Right cardiac atrium (tissue), 5 donors: ENCODE measurements at regions not wholly inside any gene's neighbourhood (a gene's known extent, or its start where the extent isn't known, plus 50 kb on each side); places are given as distances from the start of the nearest gene placed in this dataset.

Source experiments
- ATAC-seq, 2 donors: fragments of 200-7000 bp; cut with Tn5 transposase; one replicate each; pipeline versions ENCODE4 v1.8.0 to v1.9.1; 2020; ENCODE audit warnings: moderate library complexity in 2 of 2, mild to moderate bottlenecking in 1 of 2
- DNase-seq, 3 donors: peaks; one replicate each; pipeline ENCODE4 v3.0.0-alpha.2; 2020
- H3K27ac ChIP-seq: one replicate; pipeline ENCODE4 v1.5.1; 2013; ENCODE audit warnings: mild to moderate bottlenecking, low read length, control low read depth, moderate library complexity
- H3K27me3 ChIP-seq: one replicate; pipeline ENCODE4 v1.6.1; 2013; ENCODE audit not compliant: control insufficient read depth, insufficient read depth
- H3K4me1 ChIP-seq: one replicate; pipeline ENCODE4 v1.6.1; 2013; ENCODE audit warnings: low read length; ENCODE audit not compliant: control insufficient read depth, insufficient read depth
- H3K4me3 ChIP-seq: one replicate; pipeline ENCODE4 v1.5.1; 2013; ENCODE audit warnings: low read length, control low read depth
- H3K9me3 ChIP-seq: one replicate; pipeline ENCODE4 v1.6.1; 2013; ENCODE audit warnings: low read length; ENCODE audit not compliant: control insufficient read depth
- WGBS: extraction: QIAGEN DNeasy Blood & Tissue Kit; methylation state at CpG from one replicate; pipeline ENCODE4 v1.1.7; 2013; 5-methylcytosine and 5-hydroxymethylcytosine counted together
- intact Hi-C, 4 donors: fragments of 100-400 bp; cut with DNase I; formaldehyde crosslinking; loops; one replicate each; pipeline versions ENCODE4 v1.11.0 to v1.14.0; 2022 to 2023
- donor health status: healthy with polysubstance abuse.
- donor health status: DM: no; HTN: yes; CAD: no.
- donor health status: DM: no; HTN: no; CAD: no.
- donor health status: DM: no; HTN: yes; CAD: no; lungs with severe emphysema.
- donor health status: DM: yes; HTN: yes; CAD: no.

DNA sequence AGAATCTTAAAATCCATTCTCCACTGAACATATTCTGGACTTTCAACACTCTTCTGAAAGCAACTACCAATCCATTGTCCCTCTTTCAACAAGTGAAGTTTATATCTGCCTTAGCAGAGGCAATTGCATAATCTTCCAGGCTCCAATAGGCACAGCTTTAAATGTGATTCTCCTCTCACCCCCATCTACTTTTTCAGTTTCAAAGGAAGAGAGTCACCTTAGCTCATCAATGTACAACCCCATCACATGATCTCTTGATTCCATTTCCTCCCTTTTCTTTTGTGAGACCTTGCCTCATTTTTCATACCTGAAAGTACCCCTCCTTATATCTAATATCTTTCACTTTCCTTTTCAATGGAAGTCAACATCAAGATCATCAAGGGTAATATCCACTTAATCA is 921.7 kb upstream of the EPHA5 start:
- Histone ChIP-seq H3K4me1 (no peaks in the 10 kb centered on the region), H3K4me3 (no peak overlapping the region), H3K27me3 (no peaks in the 10 kb centered on the region), H3K27ac (no peak overlapping the region), H3K9me3 (no peaks in the 10 kb centered on the region)
- DNase-seq (no peak), ATAC-seq (no peak)
- intact Hi-C loops = no loop called here

DNA sequence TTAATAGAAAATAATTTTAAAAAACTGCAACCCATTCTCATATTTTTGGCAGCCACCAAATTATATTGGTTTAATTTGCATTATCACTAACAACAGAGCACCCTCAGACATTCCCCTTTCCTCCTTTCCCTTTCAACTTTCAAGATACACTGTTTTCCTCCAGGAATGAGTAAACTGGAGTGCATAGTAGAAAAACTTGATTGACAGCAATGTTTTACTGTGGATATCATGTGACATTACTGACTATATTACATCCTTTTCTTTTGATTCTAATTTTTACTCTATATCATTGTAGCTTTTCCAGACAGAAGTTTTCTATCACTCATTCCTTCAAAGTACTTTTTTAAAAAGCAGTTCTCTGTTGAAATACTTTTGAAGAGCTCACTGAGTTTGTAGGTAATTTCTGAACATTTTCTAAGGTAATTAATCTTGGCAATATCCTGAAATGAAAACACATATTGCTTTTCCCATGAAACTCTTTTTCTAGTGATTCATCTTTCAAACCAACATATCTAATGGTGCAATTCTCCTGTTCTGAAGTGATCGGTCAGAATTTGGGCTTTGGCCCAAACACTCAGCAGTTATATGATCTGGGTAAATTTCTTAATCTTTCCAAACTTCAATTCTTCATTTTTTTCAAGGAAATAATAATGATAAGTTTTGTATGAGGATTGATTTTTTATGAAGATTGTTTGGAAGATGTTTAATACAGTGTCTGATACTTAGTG is 920.4 kb upstream of the EPHA5 start:
- DNase-seq = no peak
- Histone ChIP-seq H3K4me1 (no peaks in the 10 kb centered on the region), H3K27ac (no peak overlapping the region), H3K9me3 (no peaks in the 10 kb centered on the region), H3K27me3 (no peaks in the 10 kb centered on the region), H3K4me3 (no peak overlapping the region)
- no peak for ATAC-seq
- intact Hi-C loops = no loop called here
- WGBS = 80% methylated on average over 1 of the region's 1 CpG

DNA sequence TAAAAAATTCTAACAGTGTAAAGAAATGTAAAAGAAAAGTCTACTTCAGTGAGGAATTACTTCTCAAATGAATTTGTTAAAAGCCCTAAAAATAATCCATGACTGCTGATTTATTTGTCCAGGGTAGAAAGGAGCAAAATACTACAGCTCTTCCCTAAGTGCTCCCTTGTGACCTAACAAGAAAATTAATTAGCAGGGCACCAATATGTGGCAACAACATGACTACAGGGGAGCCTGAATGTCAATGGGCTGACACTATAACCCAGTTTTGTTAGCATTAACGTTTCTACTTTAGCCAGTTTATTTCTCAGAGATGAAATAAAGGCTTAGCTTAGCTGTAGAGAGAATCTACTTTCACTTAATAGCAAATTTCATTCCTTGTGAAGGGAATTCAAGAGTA is 918.9 kb upstream of the EPHA5 start:
- ATAC-seq (no peak), DNase-seq (no peak)
- no peak overlapping the region for H3K4me3 ChIP-seq
- H3K4me1 ChIP-seq = no peaks in the 10 kb centered on the region
- no peak overlapping the region for H3K27ac ChIP-seq
- WGBS = 37% methylated on average over 1 of the region's 1 CpG
- H3K9me3 ChIP-seq = no peaks in the 10 kb centered on the region
- no peaks in the 10 kb centered on the region for H3K27me3 ChIP-seq
- intact Hi-C loops = no loop called here

DNA sequence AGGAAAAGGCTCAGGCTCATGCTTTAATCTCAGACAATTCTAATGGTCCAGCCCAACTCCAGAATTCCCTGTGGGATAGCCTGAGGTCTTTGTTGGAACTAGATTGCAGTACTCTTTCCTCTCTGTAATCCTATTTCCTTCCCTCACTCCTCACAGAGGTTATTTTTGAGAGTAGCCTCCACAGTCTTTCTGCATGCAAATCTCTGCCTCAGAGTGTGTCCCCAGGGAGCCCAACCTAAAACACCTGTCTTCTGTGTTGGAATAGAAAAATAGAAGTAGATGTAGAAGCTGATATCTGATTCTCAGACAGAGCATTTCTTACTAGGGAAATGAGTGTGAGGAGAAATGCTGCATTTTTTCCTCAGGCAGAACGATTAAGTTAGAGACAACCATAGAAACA is 915.5 kb upstream of the EPHA5 start:
- Histone ChIP-seq H3K9me3 (no peaks in the 10 kb centered on the region), H3K4me3 (no peak overlapping the region), H3K27ac (no peak overlapping the region), H3K27me3 (no peaks in the 10 kb centered on the region), H3K4me1 (no peaks in the 10 kb centered on the region)
- no peak for DNase-seq
- WGBS = 81% methylated on average over 1 of the region's 1 CpG
- intact Hi-C loops = no loop called here
- no peak for ATAC-seq

DNA sequence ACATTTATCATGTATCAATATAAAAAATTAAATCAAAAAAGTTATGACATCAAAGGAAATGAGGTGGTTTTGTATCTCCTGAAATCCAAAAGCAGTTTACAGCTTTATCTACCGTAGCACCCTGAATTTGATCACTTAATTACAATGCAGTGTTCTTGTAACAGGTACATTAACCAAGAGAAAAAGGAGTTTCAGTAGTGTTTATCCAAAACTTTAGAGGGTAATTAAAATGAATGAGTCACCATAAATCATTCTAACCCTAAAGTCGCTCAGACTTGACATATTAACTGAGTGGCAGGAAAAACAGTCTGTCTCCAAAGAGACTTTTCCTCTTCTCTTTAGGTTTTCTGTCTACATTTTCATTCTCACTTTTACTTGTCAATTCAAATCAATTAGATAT is 907.6 kb upstream of the EPHA5 start:
- Histone ChIP-seq H3K4me1 (no peaks in the 10 kb centered on the region), H3K27me3 (no peaks in the 10 kb centered on the region), H3K9me3 (no peaks in the 10 kb centered on the region), H3K27ac (no peak overlapping the region), H3K4me3 (no peak overlapping the region)
- WGBS = 24% methylated on average over 2 of the region's 2 CpGs
- DNase-seq (no peak), ATAC-seq (no peak)
- intact Hi-C loops = no loop called here

DNA sequence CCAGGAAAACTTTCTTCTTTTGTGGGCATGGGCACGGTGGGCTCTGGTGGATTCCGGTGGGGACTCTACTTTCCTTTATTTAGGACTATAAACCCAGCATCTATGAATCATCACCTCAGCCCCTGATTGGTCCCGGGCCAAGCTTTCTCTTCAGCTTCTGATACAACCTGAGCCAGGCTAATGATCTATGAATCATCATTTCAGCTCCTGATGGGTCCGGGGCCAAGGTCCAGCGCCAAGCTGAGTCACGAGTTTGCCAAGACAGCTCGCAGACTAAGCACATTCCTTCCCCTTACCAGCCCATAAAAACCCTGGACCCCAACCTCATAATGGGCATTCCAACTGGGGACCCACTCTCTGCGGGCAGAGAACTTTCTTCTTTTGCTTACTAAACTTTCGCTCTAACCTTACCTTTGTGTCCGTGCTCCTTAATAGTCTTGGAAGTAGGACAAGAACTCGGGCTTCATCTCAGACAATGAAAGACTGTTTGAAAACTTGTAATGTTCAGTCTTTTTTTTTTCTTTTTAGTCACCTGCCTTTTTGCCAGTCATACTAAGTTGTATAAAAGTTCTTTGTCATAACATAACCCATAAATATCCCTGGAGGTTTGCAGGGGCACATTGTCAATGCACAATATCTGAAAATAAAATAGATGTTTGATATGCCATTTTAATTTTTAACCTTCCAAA is 904.9 kb upstream of the EPHA5 start:
- Histone ChIP-seq H3K27me3 (no peaks in the 10 kb centered on the region), H3K4me1 (no peaks in the 10 kb centered on the region), H3K9me3 (no peaks in the 10 kb centered on the region), H3K27ac (no peak overlapping the region), H3K4me3 (no peak overlapping the region)
- ATAC-seq (peak in 1 of 2 donors; percentile 65), DNase-seq (peak in 2 of 3 donors; percentile 22 to 54)
- intact Hi-C loops = no loop called here
- 81% methylated on average over 11 of the region's 11 CpGs for WGBS

DNA sequence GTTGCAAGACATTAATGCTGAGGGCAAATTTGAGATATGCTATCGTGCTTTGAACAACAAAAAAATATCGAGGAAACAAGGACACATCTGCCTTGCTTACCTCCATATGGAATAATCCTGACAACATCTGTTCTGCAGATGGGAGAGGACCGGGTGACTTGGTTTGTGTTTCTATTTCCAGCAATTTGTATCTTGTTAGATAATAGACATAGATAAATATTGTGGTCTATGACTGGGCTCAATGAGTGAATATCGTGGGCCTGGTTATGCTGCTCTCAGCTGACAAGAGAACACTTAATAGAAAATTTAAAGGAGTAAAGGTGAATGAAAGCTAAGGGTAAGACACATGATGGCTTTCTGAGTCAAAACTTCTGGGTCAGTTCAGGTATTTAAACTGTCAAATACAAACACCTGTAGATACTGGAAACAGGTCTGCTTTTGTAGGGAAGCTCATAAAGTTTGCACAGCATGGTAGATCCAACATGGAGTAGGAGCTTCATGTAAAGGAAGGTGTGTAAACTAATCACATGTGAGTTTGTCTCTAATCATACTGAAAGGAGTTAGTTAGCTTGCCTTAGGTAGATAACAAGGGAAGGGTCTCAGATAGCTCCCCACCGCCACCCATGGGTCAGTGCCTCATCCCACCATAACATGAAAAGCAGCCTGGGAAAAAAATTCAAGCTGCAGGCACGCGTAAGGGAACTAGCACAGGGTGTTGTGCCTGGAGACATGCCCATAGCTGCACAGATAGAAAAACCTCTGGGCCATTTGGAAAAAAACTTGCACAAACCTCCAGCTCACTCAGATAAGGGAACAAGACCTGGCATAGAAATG is 904.1 kb upstream of the EPHA5 start:
- DNase-seq (no peak), ATAC-seq (no peak)
- no peaks in the 10 kb centered on the region for H3K9me3 ChIP-seq
- H3K27me3 ChIP-seq = no peaks in the 10 kb centered on the region
- no peak overlapping the region for H3K27ac ChIP-seq
- 67% methylated on average over 7 of the region's 7 CpGs for WGBS
- intact Hi-C loops = no loop called here
- no peaks in the 10 kb centered on the region for H3K4me1 ChIP-seq
- H3K4me3 ChIP-seq = no peak overlapping the region

DNA sequence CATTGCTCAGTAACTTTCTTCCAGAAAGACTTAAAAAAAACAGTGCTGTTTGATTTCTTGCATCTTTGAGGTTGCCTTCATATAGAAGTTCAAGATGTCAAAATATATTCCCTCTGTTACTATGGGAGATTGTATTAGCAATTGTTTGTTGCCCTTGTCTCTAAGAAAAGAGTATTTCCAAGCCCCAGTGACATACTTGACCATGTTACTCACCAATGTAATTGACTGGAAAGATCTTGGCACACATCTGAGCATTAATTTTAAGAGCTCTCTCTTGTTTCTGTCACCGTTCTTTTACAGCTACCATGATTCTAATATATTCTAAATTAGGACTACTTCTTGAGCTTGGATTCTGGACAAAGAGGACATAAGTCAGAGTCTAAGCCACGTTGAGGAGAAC is 902.7 kb upstream of the EPHA5 start:
- intact Hi-C loops = no loop called here
- no peaks in the 10 kb centered on the region for H3K9me3 ChIP-seq
- no peaks in the 10 kb centered on the region for H3K27me3 ChIP-seq
- ATAC-seq (no peak), DNase-seq (no peak)
- no peaks in the 10 kb centered on the region for H3K4me1 ChIP-seq
- 41% methylated on average over 2 of the region's 2 CpGs for WGBS
- H3K27ac ChIP-seq = no peak overlapping the region
- no peak overlapping the region for H3K4me3 ChIP-seq

DNA sequence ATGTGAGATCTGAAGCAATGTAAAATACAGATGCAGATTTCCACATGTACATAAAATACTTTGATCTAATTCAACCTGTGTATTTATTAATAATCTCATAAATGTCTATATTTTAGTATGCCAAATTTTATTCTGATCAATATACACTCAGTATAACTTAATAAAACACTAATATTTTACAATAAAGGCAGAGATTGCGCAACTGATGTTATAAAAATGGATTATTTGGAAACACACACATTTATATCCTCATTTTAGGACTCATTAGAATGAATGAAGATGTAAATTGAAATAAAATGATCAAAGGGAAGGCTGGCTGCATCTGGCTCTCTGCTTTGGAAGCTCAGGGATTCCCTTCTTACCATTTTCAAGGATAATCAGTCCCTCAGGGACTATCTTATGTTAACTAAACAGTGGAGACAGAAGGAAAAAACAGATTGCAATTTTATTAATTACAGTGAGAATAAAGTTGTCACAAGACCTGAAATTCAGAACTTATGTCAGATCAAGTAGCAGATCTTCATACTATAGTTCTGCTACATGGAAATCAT is 900.9 kb upstream of the EPHA5 start:
- Histone ChIP-seq H3K27ac (no peak overlapping the region), H3K27me3 (no peaks in the 10 kb centered on the region), H3K9me3 (no peaks in the 10 kb centered on the region), H3K4me3 (no peak overlapping the region), H3K4me1 (no peaks in the 10 kb centered on the region)
- ATAC-seq (no peak), DNase-seq (no peak)
- intact Hi-C loops = no loop called here
- WGBS = 86% methylated on average over 1 of the region's 1 CpG

DNA sequence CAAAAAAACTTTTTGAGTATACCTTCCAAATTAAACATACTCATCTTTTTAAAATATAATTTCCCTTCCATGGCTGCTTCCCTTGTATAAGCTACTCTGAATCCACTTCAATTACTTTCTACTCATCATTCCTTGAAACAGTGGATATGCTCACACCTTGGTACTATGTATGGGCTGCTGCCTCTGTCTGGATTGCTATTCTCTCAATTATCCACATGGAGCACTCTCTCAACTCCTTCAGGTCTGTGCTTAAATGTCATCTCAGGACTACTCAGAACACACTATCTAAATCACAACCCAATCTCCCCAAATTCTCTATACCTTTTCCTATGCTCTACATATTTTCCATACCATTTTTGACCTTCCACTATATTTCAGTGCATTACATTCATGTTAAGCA is 898.9 kb upstream of the EPHA5 start:
- no peaks in the 10 kb centered on the region for H3K27me3 ChIP-seq
- no peak overlapping the region for H3K27ac ChIP-seq
- no peaks in the 10 kb centered on the region for H3K4me1 ChIP-seq
- no peaks in the 10 kb centered on the region for H3K9me3 ChIP-seq
- intact Hi-C loops = no loop called here
- no peak overlapping the region for H3K4me3 ChIP-seq
- DNase-seq (no peak), ATAC-seq (no peak)

DNA sequence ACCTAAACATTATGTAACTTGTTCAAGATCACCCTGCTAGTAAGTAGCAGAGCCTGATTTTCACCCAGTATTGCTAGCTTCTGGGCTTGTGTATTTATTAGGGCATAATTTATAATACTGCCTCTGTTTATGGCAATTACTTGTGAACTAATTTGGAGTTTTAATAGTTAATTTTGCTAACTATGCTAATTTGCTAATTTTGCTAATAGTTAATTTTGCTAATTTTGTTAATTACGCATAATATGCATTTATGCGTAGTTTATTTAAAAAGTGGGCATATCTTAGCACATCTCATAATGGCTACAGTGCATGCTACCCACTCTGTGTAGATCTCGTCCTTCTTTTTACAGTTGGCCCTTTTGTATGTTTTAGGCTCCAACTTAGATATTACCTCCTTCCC is 898.1 kb upstream of the EPHA5 start:
- no peaks in the 10 kb centered on the region for H3K4me1 ChIP-seq
- H3K27ac ChIP-seq = no peak overlapping the region
- H3K27me3 ChIP-seq = no peaks in the 10 kb centered on the region
- intact Hi-C loops = no loop called here
- WGBS = 76% methylated on average over 3 of the region's 3 CpGs
- ATAC-seq = no peak
- DNase-seq = no peak
- no peak overlapping the region for H3K4me3 ChIP-seq
- H3K9me3 ChIP-seq = no peaks in the 10 kb centered on the region
